ENCODE measurements at regions not wholly inside any gene's neighbourhood (a gene's known extent, or its start where the extent isn't known, plus 50 kb on each side); places are given as distances from the start of the nearest gene placed in this dataset.

DNA sequence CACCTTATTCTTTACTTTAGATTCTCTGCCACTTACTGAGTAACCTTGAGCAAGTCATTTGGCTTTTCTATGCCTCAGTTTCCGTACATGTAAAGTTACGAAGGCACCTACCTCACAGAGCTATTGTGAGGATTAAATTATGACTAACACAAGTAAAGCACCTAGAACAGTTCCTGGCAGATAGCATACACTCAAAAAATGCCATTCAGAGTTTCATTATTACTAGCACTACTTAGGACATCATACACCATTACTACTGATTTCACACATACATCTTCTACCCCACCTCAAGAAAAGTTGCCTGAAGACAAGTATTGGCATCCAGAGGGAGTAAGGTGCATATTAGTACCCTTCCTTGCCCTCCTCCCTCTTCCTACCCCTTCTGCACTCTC lies 107.8 kb downstream of the OGFRL1 start:
- DNase-seq (ENCODE audit: low spot score): no peak

DNA sequence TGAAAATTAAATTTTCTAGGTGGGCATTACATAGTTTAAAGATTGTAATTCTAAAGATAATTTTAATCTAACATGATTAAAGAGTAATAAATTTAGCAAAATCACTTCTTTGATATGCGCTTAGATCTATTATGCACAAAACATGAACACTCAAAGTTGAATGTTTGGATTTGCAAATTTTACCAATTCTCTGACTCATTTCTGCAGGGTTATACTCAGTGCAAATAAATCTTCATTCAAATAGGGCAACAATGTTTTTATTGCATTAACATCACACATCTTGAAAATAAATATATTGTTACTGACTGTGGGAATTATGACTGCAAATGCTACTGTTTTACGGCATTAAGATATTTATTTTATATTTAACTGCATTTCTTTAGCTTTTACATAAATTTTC lies 110.7 kb downstream of the OGFRL1 start:
- DNase-seq (ENCODE audit: low spot score): no peak

DNA sequence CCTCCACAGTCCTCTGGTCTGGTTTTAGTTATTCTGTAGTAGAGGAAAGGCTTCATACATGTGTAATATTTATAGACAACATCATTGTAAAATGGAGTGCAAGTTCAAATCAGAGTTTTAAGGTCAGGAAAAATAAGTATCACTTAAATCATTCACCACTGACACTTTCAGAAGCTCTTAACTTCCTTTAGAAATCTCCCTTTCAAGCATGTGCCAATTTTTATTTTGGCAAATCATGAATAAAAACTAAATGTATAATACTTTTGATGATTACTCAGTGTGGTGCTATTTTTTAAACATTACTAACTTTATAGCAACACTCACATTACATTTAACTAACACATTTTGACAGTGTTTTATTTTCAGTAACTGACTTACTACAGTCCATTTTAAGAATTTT lies 112.2 kb downstream of the OGFRL1 start:
- DNase-seq (ENCODE audit: low spot score): no peak

DNA sequence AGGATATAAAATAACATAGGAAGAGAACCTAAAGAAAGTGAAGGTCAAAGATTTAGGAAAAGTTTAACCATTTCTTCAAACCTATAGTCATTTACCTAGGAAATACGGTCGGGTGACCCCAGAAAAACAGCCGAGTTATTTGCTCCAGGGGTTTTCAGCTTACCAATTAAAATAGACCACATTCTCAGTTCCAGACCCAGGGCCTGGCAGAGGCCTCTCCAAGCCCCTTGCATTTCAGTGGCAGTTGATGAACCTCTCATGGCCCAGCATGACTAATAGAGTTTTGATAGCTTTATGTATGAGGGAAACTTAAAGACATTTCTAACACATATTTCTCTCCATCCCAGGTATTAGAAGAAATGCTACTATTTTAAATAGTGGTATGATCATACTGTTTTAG lies 113.5 kb downstream of the OGFRL1 start:
- DNase-seq (ENCODE audit: low spot score): no peak

DNA sequence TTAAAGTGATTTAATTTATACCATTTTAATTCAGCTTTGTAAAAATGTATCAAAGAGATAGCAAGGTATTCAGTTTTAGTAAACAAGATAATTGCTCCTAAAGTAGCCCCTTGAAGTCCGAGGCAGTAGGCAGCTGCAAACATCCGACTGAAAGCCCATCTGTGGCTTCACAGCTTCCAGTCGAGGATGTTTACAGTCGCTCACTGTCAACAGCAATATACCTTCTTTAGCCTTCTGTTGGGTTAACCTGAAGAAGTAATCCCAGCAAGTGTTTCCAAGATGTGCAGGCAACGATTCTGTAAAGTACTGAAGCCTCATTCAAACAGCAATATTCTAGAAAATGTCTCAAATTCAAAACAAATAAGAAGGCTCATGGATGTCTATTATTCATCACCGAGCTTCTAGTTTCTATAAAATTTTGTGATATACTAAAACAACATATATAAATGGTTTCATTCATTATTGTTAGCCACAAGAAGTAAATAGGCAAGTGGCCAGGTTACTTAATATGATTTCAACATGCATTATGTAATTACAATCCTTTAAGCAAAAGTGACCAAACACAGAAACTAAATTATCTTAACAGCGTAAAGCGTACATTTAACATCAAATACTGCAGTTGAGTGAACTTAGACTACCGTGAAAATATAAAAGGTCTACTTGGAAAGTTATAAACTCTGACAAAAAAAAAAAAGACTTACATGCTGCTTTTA lies 115.0 kb downstream of the OGFRL1 start:
- no peak for DNase-seq (ENCODE audit: low spot score)

DNA sequence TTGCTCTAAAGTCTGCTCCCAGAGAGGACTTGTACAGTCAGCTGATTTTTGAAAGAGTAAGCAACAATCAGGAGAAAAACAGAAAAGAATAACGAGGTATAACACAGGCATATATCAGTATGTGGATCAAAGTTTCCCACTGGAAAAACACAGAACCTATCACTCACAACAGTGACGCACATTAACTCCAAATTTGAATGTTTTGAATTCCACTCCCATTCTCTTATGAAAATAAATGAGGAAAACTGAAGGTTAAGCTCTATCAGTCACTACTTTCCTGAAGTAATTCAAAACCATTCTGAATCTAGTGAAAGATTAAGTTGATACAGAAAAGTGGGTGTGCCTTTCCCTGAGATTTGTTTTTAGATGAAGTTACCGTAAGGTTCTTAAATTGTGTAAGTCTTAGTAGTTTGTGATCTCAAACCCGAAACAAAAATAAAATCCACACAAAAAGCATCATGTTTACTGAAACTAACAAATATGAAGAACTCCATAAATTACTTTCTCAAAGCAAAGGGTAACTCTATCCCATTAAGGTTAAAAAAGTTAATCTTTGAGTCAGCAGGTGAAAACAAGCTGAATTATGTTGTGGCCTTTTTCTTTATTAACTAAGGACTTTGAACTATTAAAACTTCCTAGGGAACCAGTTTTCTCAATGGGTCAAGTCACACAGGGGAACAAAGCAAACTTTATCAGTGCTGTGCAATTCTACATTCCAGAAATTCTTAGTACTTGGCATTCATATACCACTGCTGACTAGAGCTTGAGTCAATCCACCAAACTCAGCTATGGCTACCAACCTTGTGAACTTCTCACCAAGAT lies 115.7 kb downstream of the OGFRL1 start:
- DNase-seq (ENCODE audit: low spot score): no peak

DNA sequence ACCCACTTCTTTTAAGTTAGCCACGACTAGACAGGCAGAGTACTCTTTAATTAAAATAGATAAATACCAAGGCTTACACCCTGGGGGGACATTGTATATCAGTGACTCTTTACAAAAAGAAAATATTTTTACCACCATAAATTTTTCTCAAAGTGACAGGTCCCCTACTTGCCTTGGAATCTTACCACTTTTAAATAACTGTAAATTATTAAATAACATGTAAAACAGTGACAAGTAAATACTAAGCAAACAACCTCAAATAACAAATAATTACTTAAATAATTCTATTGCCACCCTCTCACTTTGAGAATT lies 116.3 kb downstream of the OGFRL1 start:
- DNase-seq (ENCODE audit: low spot score): no peak

DNA sequence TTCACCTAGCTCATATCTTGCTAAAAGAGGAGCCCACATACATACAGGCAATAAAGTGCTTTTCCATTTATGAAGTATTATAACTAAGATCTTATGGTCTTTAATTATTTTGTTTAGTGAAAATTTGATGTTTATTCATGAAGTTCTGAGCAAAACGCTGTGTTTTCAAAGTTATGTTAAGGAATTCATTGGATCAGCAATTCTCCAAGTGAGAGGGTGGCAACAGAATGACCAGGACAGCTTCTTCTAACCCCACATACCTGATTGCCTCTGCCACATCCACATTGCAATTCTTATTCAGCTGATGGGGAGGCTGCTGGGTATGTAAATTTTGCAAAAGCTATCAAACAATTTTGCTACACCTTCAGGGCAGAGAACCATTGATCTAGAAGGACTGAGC lies 116.8 kb downstream of the OGFRL1 start:
- DNase-seq (ENCODE audit: low spot score): no peak

DNA sequence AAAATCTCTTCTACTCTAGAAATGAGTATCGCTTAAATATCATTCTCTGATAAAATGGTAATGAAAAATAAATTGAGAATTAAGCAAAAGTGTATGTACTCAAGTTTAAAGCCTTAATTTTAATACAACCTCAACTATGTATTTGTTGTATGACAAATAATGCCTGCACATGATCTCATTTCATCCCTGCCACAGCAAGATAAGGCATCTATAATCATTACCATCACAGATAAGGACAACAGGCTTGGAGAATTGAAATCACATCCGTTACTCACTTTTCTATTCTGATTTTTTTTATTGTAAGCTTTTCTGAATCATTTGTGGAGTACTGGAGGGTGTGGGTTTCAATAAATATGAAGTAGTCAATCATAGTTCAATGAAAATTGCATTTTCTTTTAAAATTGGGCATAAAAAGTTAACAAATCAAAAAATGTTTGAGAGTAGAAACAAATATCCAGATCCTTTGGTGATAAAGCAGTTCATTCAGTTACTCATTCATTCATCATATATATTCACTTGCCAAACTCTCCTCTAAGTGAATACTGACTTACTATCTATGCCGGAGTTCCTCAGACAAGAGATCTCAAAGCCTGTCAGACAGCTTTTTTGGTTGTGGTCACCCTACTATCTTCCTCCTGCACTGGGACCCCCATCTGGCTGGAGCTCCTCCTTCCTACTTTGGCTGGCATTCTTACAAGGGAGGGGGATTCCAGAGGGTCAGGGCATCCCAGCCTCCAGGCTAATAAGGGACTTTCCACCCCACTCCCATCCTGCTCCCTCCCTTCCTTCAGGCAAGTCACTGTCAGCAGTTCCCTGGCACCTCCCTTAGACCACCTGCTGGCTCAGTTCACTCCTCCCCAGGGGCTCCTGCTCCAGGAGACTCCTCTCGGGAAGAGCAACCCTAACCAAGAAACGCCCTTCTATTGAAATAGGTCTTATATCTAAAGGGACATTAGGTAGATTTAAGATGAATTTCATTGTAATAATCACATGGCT lies 118.6 kb downstream of the OGFRL1 start:
- no peak for DNase-seq (ENCODE audit: low spot score)

DNA sequence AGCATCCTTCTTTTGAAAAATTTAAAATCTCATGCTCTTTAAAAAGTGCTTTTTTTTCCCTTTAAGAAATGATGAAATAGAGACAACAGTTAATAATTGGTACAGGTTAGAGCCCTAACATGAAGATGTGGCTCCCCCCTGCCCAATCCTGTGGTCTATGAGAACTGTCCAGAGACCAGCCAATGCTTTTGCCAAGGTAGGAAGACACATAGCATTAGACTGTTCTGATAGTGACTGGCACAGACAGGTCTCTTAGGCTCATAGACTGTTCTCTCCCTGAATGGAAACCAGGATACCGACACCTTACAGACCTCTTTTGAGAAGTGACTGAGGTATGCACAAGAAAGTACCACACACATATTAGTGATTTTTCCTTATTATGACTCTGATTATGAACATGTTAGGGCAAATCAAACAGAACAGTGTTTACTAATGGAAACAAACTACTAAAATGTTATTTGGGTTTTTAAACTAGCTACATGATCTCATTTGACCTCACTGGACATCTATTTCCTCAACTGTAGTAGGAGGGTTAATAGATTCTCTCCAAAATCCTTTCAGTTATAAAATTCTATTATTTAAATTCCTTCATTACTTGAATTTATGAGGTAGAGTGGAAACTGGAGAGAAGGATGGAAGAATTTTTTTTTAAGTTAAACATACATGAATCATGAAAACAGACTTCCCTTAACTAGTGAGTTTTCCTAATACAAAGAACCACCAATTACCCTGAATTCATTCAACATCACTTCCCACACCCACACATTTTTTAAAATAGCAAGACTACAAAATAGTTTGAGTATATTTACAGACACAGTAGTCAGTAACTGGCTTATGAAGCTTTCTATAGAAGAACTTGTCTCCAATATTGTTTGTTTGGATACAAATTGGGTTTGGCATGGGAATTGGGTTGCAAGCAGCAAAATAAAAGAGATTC lies 120.4 kb downstream of the OGFRL1 start:
- DNase-seq (ENCODE audit: low spot score): no peak

DNA sequence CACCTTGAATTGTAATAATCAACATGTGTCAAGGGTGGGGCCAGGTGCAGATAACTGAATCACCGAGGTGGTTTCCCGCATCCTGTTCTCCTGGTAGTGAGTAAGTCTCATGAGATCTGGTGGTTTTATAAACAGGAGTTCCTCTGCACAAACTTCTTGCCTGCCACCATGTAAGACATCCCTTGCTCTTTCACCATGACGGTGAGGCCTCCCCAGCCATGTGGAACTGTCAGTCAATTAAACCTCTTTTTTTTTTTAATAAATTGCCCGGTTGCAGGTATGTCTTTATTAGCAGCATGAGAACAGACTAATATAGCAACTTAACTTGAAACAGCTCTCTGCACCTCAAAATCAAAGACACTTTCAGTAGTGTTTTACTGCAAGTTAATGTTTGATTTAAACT lies 121.6 kb downstream of the OGFRL1 start:
- DNase-seq (ENCODE audit: low spot score): no peak

DNA sequence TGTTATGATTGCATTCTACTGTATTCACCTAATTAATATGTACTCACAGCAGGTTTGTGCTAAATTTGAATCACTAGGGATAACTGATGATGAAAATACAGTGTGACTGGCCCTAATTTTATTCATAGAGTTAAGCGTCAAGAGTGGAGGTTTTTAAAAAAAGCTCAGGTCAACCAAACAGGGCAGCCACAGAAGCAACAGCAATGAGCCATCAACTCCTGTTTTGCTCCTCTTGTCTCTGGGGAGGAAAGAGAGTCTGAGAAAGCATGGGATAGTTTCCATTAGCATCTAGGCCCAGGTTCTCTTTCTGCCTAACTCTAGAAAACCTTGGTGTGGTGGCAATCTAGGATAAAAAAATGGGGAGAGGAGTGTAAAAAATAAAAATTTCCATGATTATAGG lies 122.1 kb downstream of the OGFRL1 start:
- no peak for DNase-seq (ENCODE audit: low spot score)

DNA sequence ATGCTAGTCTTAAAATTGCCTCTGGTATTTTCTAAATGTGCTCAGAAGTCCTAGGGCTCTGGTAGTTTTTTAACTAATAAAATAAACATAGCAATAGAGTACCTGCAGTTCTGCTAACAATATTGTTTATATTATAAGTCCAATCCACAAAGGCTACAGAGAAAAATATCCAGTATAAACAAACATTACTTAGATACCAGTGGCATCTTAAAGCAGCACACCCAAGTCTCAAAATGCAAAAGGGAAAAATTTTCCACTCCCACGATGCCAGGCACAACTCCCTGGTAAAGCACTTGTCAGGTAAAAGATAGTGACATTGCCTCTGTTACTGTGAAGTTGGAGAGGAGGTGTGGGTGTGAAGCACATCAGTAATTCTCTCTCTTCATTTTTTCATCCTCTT lies 123.3 kb downstream of the OGFRL1 start:
- DNase-seq (ENCODE audit: low spot score): no peak

DNA sequence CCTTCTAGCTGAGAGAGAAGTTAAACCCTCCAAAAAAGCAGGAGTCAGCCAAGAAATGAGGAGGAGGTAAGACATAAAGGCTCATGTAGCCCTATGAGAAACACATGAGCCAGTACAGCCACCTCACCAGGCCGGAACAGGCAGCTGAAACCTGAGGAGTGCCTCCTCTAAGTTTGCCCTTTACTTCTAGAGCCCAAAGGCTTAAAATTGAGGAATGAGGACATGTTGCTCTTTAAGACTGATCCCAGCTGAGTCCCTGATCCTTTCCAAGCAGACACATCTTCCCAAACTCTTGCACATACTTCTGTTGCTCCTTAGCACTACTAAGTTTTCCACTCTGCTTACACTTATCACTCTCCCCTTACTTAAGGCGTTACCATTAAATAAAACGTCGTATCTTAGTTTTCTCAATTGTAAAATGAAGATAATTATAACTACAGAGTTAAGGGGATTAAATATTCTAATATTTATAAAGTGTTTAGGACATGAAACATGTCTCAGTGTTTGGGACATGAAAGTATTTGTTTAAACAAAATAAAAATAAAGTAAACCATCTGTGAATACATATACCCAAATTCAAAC lies 124.0 kb downstream of the OGFRL1 start:
- no peak for DNase-seq (ENCODE audit: low spot score)

DNA sequence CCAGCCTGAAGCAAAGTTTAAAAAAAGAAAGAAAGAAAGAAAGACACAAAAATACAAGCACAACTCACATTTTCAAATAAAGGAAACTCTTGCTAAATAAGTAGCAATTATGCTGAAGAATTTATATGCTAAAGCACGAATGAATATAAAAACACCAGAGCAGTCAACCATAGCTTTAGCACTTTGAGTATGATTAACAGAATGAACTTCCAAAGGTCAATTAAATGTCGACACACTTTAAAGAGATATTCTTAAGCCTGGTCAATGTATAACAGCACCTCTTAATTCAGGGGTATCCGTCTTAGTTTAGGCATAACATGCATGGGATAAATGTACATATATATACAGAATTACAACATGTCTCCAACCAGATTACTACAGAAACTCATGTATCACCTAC lies 125.9 kb downstream of the OGFRL1 start:
- no peak for DNase-seq (ENCODE audit: low spot score)

DNA sequence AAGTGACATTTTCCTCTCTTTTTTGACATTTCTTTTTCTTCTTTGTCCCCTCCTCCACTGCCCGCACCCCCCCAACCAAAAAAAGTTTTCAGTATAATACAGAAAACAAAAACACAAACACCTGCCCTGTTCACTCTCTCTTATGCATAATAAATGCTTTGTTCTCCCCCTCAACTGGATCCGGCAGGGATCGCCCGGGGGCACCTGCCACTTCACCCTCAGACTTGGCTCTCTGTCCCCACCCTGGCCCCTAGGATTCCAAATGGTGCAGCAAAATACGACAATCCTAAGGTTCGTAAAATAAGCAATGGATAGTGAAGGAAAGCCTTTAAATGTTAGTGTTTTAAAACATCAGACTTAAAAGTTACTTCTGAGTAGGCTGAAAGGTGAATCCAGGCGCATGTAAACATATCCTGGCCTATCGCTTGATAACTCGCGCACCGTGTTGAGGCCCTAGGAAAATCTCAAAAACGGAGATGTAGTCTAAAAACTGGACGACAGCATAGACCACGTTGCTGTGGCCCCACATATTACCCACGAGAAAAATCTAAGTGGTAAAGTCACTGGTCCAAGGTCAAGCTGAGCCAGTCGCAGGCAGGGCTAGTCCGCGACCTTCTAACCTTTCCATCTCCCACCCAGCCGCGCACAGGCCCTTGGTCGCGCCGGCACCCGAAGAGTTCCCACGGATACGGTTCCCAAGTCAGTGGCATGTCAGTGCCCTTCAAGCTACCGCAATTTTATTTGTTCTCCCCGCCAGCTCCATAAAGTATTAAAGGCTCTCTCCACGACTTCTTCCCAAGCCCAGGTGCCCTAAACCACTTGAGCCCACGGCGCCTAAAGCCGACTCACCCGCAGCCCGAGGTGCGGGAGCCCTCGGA lies 130.8 kb downstream of the OGFRL1 start:
- no peak for DNase-seq (ENCODE audit: low spot score)

DNA sequence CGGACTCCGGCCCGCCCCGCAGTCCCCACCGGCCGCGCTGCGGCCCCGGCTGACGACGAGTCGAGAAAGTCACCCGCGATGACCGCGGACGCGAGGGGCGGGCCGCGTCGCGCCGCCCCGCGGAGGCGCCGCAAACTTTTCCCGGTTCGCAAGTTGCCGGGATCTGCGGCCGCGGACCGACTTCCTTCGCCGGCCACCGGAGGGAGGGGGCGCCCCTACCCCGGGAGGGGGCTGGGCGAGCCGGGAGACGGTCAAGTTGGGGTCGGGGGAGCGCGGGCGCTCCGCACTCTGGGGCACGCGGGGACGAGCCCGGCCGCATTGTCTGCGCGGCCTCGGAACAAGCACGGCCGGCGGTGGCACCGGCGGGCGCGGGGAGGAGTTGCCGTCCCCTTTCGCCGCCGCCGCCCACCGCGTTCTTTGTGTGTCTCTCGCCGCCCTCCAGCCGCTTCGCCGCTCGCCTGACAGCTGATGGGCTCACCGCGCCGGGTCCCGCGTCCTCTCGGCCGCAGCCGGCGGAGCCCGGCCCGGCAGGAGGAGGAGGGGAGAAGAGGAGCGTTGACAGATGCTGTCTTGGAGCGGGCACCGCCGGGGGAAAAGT lies 131.6 kb downstream of the OGFRL1 start:
- DNase-seq (ENCODE audit: low spot score): no peak

DNA sequence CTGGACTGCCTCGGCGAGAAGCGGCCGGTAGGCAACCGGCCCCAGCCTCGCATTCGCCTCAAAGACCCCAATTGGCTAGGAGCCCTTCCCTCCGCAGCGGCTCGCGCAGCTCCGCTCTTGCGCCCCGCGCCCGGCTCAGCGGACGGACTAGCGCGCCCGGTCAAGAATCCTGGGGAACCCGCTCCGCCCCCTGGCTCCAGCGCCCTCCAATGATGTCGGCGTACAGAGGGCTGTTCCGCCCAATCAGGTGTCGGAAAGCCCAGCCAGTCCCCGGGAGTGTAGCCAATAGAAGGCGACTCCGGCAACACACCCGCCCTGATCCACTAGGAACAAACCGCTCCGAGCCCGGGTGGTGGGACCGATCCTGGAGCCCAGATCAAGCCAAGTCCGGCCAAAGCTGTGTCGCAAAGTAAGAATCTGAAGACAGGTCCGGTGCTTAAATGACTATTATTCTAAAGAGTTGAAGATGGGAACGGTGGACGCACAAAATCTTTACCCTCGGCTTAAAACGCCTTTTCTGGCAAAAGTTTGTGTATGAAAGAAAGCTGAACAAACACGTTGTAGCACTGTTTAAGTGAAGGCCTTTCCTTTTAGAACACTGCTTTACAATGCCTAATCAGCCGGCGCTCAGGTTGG lies 132.2 kb downstream of the OGFRL1 start:
- DNase-seq (ENCODE audit: low spot score): peak; percentile 1

DNA sequence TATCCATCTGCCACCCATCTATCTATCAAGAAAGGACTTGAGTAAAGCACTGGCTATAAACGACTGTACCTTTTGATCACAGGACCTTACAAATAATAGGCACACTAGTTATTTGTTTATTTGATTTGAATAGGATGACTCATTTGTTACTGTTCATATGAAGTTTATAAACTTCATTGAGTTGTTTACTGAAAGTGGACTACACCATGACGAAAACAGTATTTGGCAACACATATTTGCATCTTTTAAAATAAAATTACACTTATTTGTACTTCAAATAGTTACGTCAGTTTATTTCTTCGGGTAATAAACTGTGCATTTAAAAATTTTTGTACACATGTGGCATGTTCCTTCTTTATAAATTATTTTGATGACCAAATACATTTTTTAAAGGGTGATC lies 133.0 kb downstream of the OGFRL1 start:
- no peak for DNase-seq (ENCODE audit: low spot score)

Measured in CD4-positive, alpha-beta T cell treated with Interleukin-15 for 4 hours (primary cell).